PFSK-1 (cell line): ENCODE measurements at regions not wholly inside any gene's neighbourhood (a gene's known extent, or its start where the extent isn't known, plus 50 kb on each side); places are given as distances from the start of the nearest gene placed in this dataset.

ENCODE experiments used
- FOXP2 ChIP-seq: optimal IDR thresholded peaks from 2 replicates; pipeline ENCODE3; 2011; ENCODE audit warnings: borderline replicate concordance, control low read depth, inconsistent platforms; ENCODE audit not compliant: insufficient read depth; ENCODE audit errors: extremely low read length, extremely low read depth
- POLR2AphosphoS5 ChIP-seq: IDR thresholded peaks from 2 replicates; pipeline ENCODE4 v1.6.1; 2012; ENCODE audit warnings: low read depth, mild to moderate bottlenecking, control low read depth, low read length, moderate library complexity
- REST ChIP-seq, 2 experiments: IDR thresholded peaks; 2 replicates each; pipeline versions ENCODE4 v1.6.1 to v1.8.0; 2011 to 2012; ENCODE audit warnings: low read depth in 2 of 2, low read length in 2 of 2, control low read depth in 1 of 2, inconsistent platforms in 1 of 2, mild to moderate bottlenecking in 1 of 2, moderate library complexity in 1 of 2; ENCODE audit not compliant: insufficient read depth in 1 of 2
- SIN3A ChIP-seq: IDR thresholded peaks from 2 replicates; pipeline ENCODE4 v1.6.1; 2012; ENCODE audit warnings: mild to moderate bottlenecking, low read length, moderate library complexity, borderline replicate concordance; ENCODE audit not compliant: insufficient read depth
- TAF1 ChIP-seq: IDR thresholded peaks from 2 replicates; pipeline ENCODE4 v1.6.1; 2012; ENCODE audit warnings: low read length, control low read depth, borderline replicate concordance; ENCODE audit not compliant: insufficient read depth

GRCh38 chr17:34009912-34010311 is 245.2 kb upstream of the CCL2 start:
- no peak for TF ChIP-seq SIN3A
- TF ChIP-seq REST (IDR thresholded peaks at IDR 0.05; ENCODE audit: insufficient read depth in 1 of 2, low read depth in 2 of 2, low read length in 2 of 2), result no peak
- TF ChIP-seq TAF1, result no peak
- TF ChIP-seq POLR2AphosphoS5, result no peak
- TF ChIP-seq FOXP2, result no peak

GRCh38 chr17:34010534-34010933 is 244.6 kb upstream of the CCL2 start:
- no peak for TF ChIP-seq FOXP2

- no peak for TF ChIP-seq SIN3A
- no peak for TF ChIP-seq REST (IDR thresholded peaks at IDR 0.05; ENCODE audit: insufficient read depth in 1 of 2, low read depth in 2 of 2, low read length in 2 of 2)
These were observed 243.5 kb upstream of the CCL2 start for GRCh38 chr17:34011599-34011998.

GRCh38 chr17:34012709-34013375 is 242.2 kb upstream of the CCL2 start:
- TF ChIP-seq POLR2AphosphoS5 (no peak), REST (IDR thresholded peaks at IDR 0.05; ENCODE audit: insufficient read depth in 1 of 2, low read depth in 2 of 2, low read length in 2 of 2) (no peak), SIN3A (no peak), FOXP2 (no peak), TAF1 (no peak)

GRCh38 chr17:34015253-34015652 is 239.8 kb upstream of the CCL2 start:
- no peak for TF ChIP-seq POLR2AphosphoS5

GRCh38 chr17:34024386-34024785 is 230.7 kb upstream of the CCL2 start:
- no peak for TF ChIP-seq TAF1
- no peak for TF ChIP-seq REST (IDR thresholded peaks at IDR 0.05; ENCODE audit: insufficient read depth in 1 of 2, low read depth in 2 of 2, low read length in 2 of 2)
- no peak for TF ChIP-seq SIN3A
- TF ChIP-seq POLR2AphosphoS5, result no peak
- TF ChIP-seq FOXP2, result no peak
